Lung (tissue), 11 donors: ENCODE measurements at regions not wholly inside any gene's neighbourhood (a gene's known extent, or its start where the extent isn't known, plus 50 kb on each side); places are given as distances from the start of the nearest gene placed in this dataset.
A peak's percentile ranks its signal among the peaks of the same experiment; 100 is the strongest.

Experiments
- ATAC-seq: fragments of 200-7000 bp; cut with Tn5 transposase; one replicate; pipeline ENCODE4 v1.9.1; 2020; ENCODE audit warnings: moderate number of reproducible peaks; ENCODE audit not compliant: insufficient read depth, low FRiP score
- DNase-seq, 3 donors: peaks; one replicate each; pipeline ENCODE4 v3.0.0-alpha.2; 2013 to 2017
- H3K27ac ChIP-seq, 2 donors: one replicate each; pipeline ENCODE4 v1.5.1; 2013; ENCODE audit warnings: mild to moderate bottlenecking in 2 of 2, moderate library complexity in 2 of 2, control low read depth in 1 of 2, inconsistent platforms in 1 of 2, low read depth in 1 of 2, low read length in 1 of 2
- H3K27me3 ChIP-seq, 3 donors: one replicate each; pipeline ENCODE4 v1.5.1; 2013; ENCODE audit warnings: low read length in 2 of 3; ENCODE audit not compliant: control insufficient read depth in 3 of 3, insufficient read depth in 3 of 3
- H3K36me3 ChIP-seq, 4 donors: one replicate each; pipeline ENCODE4 v1.5.1; 2013; ENCODE audit warnings: low read length in 4 of 4, mild to moderate bottlenecking in 1 of 4, moderate library complexity in 1 of 4; ENCODE audit not compliant: control insufficient read depth in 4 of 4, insufficient read depth in 4 of 4
- H3K4me1 ChIP-seq, 5 donors: one replicate each; pipeline ENCODE4 v1.5.1; 2013; ENCODE audit warnings: low read length in 5 of 5, mild to moderate bottlenecking in 2 of 5, moderate library complexity in 1 of 5; ENCODE audit not compliant: control insufficient read depth in 5 of 5, insufficient read depth in 5 of 5
- H3K4me3 ChIP-seq: one replicate; pipeline ENCODE4 v1.5.1; 2013; ENCODE audit warnings: mild to moderate bottlenecking, control low read depth, moderate library complexity
- H3K9ac ChIP-seq, 2 donors: one replicate each; pipeline ENCODE4 v1.5.1; 2013; ENCODE audit warnings: low read length in 2 of 2, control low read depth in 1 of 2; ENCODE audit not compliant: insufficient read depth in 1 of 2
- H3K9me3 ChIP-seq, 4 donors: one replicate each; pipeline ENCODE4 v1.5.1; 2013; ENCODE audit warnings: low read length in 3 of 4, mild to moderate bottlenecking in 1 of 4, moderate library complexity in 1 of 4; ENCODE audit not compliant: control insufficient read depth in 4 of 4, insufficient read depth in 3 of 4
- CTCF ChIP-seq: IDR thresholded peaks from 2 replicates; pipeline ENCODE4 v1.5.1; 2012; ENCODE audit warnings: mild to moderate bottlenecking; ENCODE audit errors: control extremely low read depth, extremely low read depth
- WGBS, 2 donors: extraction: QIAGEN DNeasy Blood & Tissue Kit; methylation state at CpG; one replicate each; pipeline ENCODE4 v1.1.7; 2013; 5-methylcytosine and 5-hydroxymethylcytosine counted together
- donor health status: control.
- donor health status: control.
- donor health status: Bipolar disorder and iron deficiency.
- donor health status: healthy.
- donor health status: DM: yes; HTN: yes; CAD: no.

DNA sequence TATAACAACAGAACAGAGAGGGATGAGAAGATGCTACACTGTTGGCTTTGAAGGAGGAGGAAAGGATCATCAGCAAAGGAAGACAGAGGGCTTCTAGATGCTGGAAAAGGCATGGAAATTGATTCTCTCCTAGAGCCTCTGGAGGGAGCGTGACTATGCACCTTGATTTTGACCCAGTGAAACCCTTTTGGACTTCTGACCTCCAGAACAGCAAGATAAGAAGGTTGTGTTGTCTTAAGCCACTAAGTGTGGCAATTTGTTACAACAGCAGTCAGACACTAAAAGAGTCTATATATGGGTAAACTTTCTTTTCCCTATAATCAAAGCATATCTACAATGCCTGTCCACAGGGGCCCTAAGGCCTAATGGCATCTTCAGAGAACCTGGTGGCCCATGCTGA lies 56.1 kb upstream of the MVB12B start:
- DNase-seq (no peak), ATAC-seq (no peak)
- Histone ChIP-seq H3K9me3 (peaks cover 0 to 2% (median 0%) of the 10 kb centered on the region in 4 donors), H3K4me1 (peaks cover 0 to under 1% (median 0%) of the 10 kb centered on the region in 5 donors), H3K36me3 (no peaks in the 10 kb centered on the region), H3K4me3 (no peak overlapping the region), H3K27ac (no peak overlapping the region), H3K9ac (no peak overlapping the region), H3K27me3 (peaks cover 0 to 5% (median 4%) of the 10 kb centered on the region in 3 donors)
- 59 to 72% methylated on average over 1 of the region's 1 CpG for WGBS, 2 donors
- no peak for TF ChIP-seq CTCF

DNA sequence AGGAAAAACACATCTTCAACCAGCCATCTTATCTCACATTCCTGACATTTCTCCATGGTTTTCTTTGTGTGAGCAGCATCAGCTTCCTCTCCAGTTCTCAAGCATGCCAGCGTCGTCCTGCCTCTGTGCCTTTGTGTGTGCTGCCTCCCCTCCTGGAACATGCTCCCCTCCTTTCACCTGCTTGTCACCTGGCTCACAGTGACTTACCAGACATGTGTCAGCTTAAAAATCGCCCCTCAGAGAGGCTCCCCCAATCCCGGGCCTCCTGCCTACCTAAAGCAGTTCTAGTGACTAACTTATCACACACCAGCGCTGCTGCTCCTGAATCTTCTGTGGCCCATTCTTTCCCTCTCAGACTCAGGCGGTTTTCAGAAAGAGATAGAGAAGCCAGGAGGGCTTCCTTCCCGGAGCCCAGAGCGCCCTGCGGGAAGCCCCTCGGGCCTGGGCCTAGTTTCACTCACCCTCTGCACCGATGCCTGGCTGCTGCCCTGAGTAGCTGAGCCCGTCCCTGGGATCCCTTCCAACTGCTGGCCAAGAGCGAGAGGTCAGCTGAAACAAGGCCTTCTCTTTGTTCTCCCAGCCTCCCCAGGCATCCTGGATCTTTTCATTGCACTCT lies 51.1 kb upstream of the MVB12B start:
- 74 to 84% methylated on average over 13 of the region's 13 CpGs for whole genome bisulfite sequencing, 2 donors
- Histone ChIP-seq H3K4me1 (peaks cover 0 to 4% (median 0%) of the 10 kb centered on the region in 5 donors), H3K4me3 (no peak overlapping the region), H3K9ac (no peak overlapping the region), H3K27me3 (no peaks in the 10 kb centered on the region), H3K27ac (no peak overlapping the region), H3K36me3 (no peaks in the 10 kb centered on the region), H3K9me3 (peaks cover 0 to 2% (median 0%) of the 10 kb centered on the region in 4 donors)
- DNase-seq (peak in 1 of 3 donors; percentile 24), ATAC-seq (no peak)
- TF ChIP-seq CTCF = no peak

- Histone ChIP-seq H3K36me3 (no peaks in the 10 kb centered on the region), H3K4me3 (no peak overlapping the region), H3K9ac (no peak overlapping the region), H3K4me1 (peaks cover 0 to 4% (median 0%) of the 10 kb centered on the region in 5 donors), H3K9me3 (peaks cover 0 to 2% (median 0%) of the 10 kb centered on the region in 4 donors), H3K27me3 (no peaks in the 10 kb centered on the region), H3K27ac (no peak overlapping the region)
- no peak for DNase-seq
- ATAC-seq = no peak
- 93 to 94% methylated on average over 17 of the region's 17 CpGs for WGBS, 2 donors
- no peak for TF ChIP-seq CTCF
Measured at GRCh38 chr9:126276056-126276728, 50.4 kb upstream of the MVB12B start.
